ENCODE measurements at regions not wholly inside any gene's neighbourhood (a gene's known extent, or its start where the extent isn't known, plus 50 kb on each side); places are given as distances from the start of the nearest gene placed in this dataset.

DNA sequence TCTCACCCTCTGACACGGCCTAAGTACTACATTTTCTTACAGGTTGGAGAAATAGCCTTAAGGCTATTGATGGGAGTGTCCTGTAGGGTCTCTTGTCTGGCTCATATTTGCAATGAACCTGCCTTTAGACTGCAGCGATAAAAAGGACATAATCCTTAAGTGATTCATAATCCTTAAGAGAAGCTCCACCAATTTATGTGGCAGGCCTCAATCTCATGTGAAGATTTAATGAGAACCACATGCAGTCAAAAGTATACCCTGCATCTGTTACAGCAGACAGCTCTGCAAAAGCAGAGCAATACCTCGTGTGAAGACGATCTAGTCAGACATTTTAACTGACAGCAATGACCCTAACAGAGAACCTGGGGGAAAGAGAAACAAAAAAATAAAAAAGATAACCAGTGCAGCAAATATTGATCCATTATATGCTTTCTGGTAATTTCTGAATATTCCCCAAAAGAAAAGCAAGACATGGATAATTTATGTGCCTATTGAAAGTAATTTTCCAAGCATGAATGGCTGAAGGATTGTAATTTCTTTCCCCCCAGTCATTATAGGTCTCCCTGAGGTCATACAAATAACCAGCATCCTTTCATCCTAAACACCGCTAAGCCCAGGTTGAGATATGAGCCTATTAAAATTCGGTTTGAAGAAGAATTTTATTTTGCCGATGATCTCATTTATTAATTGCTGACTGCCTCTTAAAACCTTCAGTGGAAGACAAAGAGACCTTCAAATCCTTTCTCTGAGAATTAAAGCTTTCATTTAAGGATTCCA, 321.8 kb upstream of the NBEA start:
- peak in 1 of 6 donors; percentile 85 for DNase-seq (ENCODE audit: low read depth in 4 of 6, low spot score in 6 of 6)
- Histone ChIP-seq H3K4me3 (ENCODE audit: low read depth, low read length) (no peak overlapping the region), H3K9me3 (ENCODE audit: control insufficient read depth, insufficient read depth, low read length) (no peaks in the 10 kb centered on the region), H3K36me3 (ENCODE audit: control insufficient read depth, insufficient read depth, low read length) (no peaks in the 10 kb centered on the region), H3K27me3 (ENCODE audit: control insufficient read depth, insufficient read depth, low read length) (no peaks in the 10 kb centered on the region), H3K4me1 (ENCODE audit: control insufficient read depth, insufficient read depth, low read length) (no peaks in the 10 kb centered on the region), H3K27ac (ENCODE audit: low read depth, low read length) (no peak overlapping the region)
- 55% methylated on average over 2 of the region's 7 CpGs for WGBS (ENCODE audit: insufficient coverage)

DNA sequence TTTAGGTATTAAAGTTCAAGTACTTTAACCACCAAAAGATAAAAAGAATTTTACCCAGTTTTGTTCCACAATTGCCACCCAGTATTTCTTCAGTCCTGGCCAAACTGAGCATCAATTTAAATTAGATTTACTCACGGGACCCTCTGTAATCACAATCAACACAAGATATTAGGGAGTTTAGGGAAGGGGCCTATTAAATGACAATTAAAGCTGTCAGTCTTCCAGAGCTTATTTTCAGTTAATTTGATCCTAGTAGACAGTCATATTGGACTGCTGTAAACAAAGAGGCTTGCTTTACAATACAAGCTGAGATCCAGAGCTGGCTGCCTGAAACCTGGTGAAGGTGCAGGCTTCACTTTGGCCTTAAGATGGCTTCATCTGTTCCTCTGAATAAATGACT, 321.2 kb upstream of the NBEA start:
- peak in 1 of 6 donors; percentile 73 for DNase-seq (ENCODE audit: low read depth in 4 of 6, low spot score in 6 of 6)
- H3K9me3 ChIP-seq (ENCODE audit: control insufficient read depth, insufficient read depth, low read length): no peaks in the 10 kb centered on the region
- H3K4me3 ChIP-seq (ENCODE audit: low read depth, low read length): no peak overlapping the region
- no CpG with 5 or more reads among the region's 1 CpG for WGBS (ENCODE audit: insufficient coverage)
- H3K36me3 ChIP-seq (ENCODE audit: control insufficient read depth, insufficient read depth, low read length): no peaks in the 10 kb centered on the region
- no peaks in the 10 kb centered on the region for H3K27me3 ChIP-seq (ENCODE audit: control insufficient read depth, insufficient read depth, low read length)
- no peak overlapping the region for H3K27ac ChIP-seq (ENCODE audit: low read depth, low read length)
- no peaks in the 10 kb centered on the region for H3K4me1 ChIP-seq (ENCODE audit: control insufficient read depth, insufficient read depth, low read length)

GRCh38 chr13:34623331-34623730, 318.7 kb upstream of the NBEA start:
- Histone ChIP-seq H3K9me3 (ENCODE audit: control insufficient read depth, insufficient read depth, low read length) (no peaks in the 10 kb centered on the region), H3K27ac (ENCODE audit: low read depth, low read length) (no peak overlapping the region), H3K4me1 (ENCODE audit: control insufficient read depth, insufficient read depth, low read length) (no peaks in the 10 kb centered on the region), H3K4me3 (ENCODE audit: low read depth, low read length) (no peak overlapping the region), H3K27me3 (ENCODE audit: control insufficient read depth, insufficient read depth, low read length) (no peaks in the 10 kb centered on the region), H3K36me3 (ENCODE audit: control insufficient read depth, insufficient read depth, low read length) (no peaks in the 10 kb centered on the region)
- WGBS (ENCODE audit: insufficient coverage): 49% methylated on average over 2 of the region's 4 CpGs
- DNase-seq (ENCODE audit: low read depth in 4 of 6, low spot score in 6 of 6): no peak

DNA sequence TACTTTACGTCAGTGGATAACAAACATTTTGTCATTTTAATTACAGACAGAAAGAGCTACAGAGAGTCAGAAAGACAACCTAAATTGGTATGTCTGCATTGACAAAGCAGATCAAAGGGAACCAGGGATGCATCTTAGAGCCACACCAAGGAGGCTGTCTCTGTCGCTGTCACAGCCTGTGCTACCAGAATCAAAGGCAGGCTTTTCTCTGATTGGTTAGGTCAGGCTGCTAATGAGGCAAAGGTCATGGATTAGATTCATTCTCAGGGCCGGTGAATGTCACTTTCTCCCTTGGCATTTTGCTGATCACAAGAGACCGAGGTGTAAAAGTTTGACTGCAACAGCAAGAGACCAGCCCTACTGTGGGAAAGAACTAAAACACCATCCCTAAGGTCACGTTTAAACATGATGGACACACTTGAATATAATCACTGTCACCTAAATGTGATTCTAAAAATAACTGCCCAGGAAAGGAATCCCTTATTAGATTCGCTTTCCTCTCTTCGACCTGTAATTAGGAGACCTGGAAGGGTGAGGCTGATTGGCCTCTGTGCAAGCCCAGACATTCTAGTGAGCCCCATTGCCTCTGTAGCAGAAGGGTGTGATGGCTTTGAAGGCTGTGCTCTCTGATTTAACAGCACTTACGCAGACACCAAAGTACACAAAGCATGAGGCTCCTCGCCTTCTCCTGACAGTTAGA, 314.4 kb upstream of the NBEA start:
- Histone ChIP-seq H3K27me3 (ENCODE audit: control insufficient read depth, insufficient read depth, low read length) (no peaks in the 10 kb centered on the region), H3K27ac (ENCODE audit: low read depth, low read length) (no peak overlapping the region), H3K9me3 (ENCODE audit: control insufficient read depth, insufficient read depth, low read length) (no peaks in the 10 kb centered on the region), H3K36me3 (ENCODE audit: control insufficient read depth, insufficient read depth, low read length) (no peaks in the 10 kb centered on the region), H3K4me3 (ENCODE audit: low read depth, low read length) (no peak overlapping the region), H3K4me1 (ENCODE audit: control insufficient read depth, insufficient read depth, low read length) (no peaks in the 10 kb centered on the region)
- no peak for DNase-seq (ENCODE audit: low read depth in 4 of 6, low spot score in 6 of 6)
- WGBS (ENCODE audit: insufficient coverage): 50% methylated on average over 4 of the region's 9 CpGs

GRCh38 chr13:34628209-34628682, 313.8 kb upstream of the NBEA start:
- Histone ChIP-seq H3K4me3 (ENCODE audit: low read depth, low read length) (no peak overlapping the region), H3K27me3 (ENCODE audit: control insufficient read depth, insufficient read depth, low read length) (no peaks in the 10 kb centered on the region), H3K27ac (ENCODE audit: low read depth, low read length) (no peak overlapping the region), H3K4me1 (ENCODE audit: control insufficient read depth, insufficient read depth, low read length) (no peaks in the 10 kb centered on the region), H3K36me3 (ENCODE audit: control insufficient read depth, insufficient read depth, low read length) (no peaks in the 10 kb centered on the region), H3K9me3 (ENCODE audit: control insufficient read depth, insufficient read depth, low read length) (no peaks in the 10 kb centered on the region)
- DNase-seq (ENCODE audit: low read depth in 4 of 6, low spot score in 6 of 6): peak in 1 of 6 donors; percentile 41
- WGBS (ENCODE audit: insufficient coverage): no CpG with 5 or more reads among the region's 5 CpGs

DNA sequence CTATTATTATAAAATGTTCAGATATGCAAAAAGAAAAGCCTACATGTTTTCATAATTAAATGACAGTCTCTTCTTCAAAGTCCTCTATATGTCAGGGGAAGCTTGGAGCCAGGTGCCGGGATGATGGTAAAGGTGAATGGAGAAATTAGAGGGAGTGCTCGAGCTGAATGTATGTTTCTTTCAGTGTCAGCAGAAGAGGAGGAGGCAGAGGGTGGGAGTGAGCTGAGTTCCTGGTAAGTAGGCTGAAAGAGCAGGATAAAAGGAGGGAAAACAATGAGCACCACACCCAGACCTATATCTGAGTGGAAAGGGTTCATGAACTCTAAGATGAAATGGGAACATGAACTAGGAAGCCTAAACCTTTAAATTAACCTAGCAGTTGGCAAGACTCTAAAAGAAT, 307.6 kb upstream of the NBEA start:
- H3K4me1 ChIP-seq (ENCODE audit: control insufficient read depth, insufficient read depth, low read length): no peaks in the 10 kb centered on the region
- H3K27ac ChIP-seq (ENCODE audit: low read depth, low read length): no peak overlapping the region
- no peak for DNase-seq (ENCODE audit: low read depth in 4 of 6, low spot score in 6 of 6)
- no peaks in the 10 kb centered on the region for H3K27me3 ChIP-seq (ENCODE audit: control insufficient read depth, insufficient read depth, low read length)
- H3K4me3 ChIP-seq (ENCODE audit: low read depth, low read length): no peak overlapping the region
- no peaks in the 10 kb centered on the region for H3K36me3 ChIP-seq (ENCODE audit: control insufficient read depth, insufficient read depth, low read length)
- 74% methylated on average over 2 of the region's 2 CpGs for WGBS (ENCODE audit: insufficient coverage)
- H3K9me3 ChIP-seq (ENCODE audit: control insufficient read depth, insufficient read depth, low read length): no peaks in the 10 kb centered on the region

- Histone ChIP-seq H3K27me3 (ENCODE audit: control insufficient read depth, insufficient read depth, low read length) (no peaks in the 10 kb centered on the region), H3K36me3 (ENCODE audit: control insufficient read depth, insufficient read depth, low read length) (no peaks in the 10 kb centered on the region), H3K4me3 (ENCODE audit: low read depth, low read length) (no peak overlapping the region), H3K27ac (ENCODE audit: low read depth, low read length) (no peak overlapping the region), H3K9me3 (ENCODE audit: control insufficient read depth, insufficient read depth, low read length) (no peaks in the 10 kb centered on the region), H3K4me1 (ENCODE audit: control insufficient read depth, insufficient read depth, low read length) (no peaks in the 10 kb centered on the region)
- DNase-seq (ENCODE audit: low read depth in 4 of 6, low spot score in 6 of 6): peak in 2 of 6 donors; percentile 58 to 73
- 73% methylated on average over 1 of the region's 1 CpG for WGBS (ENCODE audit: insufficient coverage)
Observed at GRCh38 chr13:34637138-34637537, 304.9 kb upstream of the NBEA start.

GRCh38 chr13:34637636-34638035, 304.4 kb upstream of the NBEA start:
- peak in 1 of 6 donors; percentile 54 for DNase-seq (ENCODE audit: low read depth in 4 of 6, low spot score in 6 of 6)
- Histone ChIP-seq H3K27me3 (ENCODE audit: control insufficient read depth, insufficient read depth, low read length) (no peaks in the 10 kb centered on the region), H3K9me3 (ENCODE audit: control insufficient read depth, insufficient read depth, low read length) (no peaks in the 10 kb centered on the region), H3K4me1 (ENCODE audit: control insufficient read depth, insufficient read depth, low read length) (no peaks in the 10 kb centered on the region), H3K4me3 (ENCODE audit: low read depth, low read length) (no peak overlapping the region), H3K27ac (ENCODE audit: low read depth, low read length) (no peak overlapping the region), H3K36me3 (ENCODE audit: control insufficient read depth, insufficient read depth, low read length) (no peaks in the 10 kb centered on the region)
- no CpG with 5 or more reads among the region's 2 CpGs for WGBS (ENCODE audit: insufficient coverage)

DNA sequence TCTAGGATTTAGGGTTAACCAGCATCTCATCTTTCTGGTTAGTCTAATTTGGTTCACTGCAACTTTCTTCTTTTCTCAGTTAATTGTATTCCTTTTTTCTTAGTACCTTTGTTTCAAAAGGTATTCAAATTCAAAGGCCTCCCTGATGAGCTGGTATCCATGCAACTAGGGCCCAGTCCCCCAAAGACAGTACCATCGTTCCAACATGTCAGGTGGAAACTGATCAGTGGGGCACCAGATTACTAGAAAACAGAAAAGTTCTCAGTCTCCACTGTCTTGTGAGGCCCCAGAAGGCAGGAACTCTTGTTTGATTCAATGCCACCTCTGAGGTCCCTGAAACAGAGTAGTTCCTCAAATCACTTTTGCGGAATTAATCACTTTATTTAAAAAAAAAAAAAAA, 303.2 kb upstream of the NBEA start:
- WGBS (ENCODE audit: insufficient coverage): 30% methylated on average over 1 of the region's 2 CpGs
- no peak for DNase-seq (ENCODE audit: low read depth in 4 of 6, low spot score in 6 of 6)
- Histone ChIP-seq H3K4me1 (ENCODE audit: control insufficient read depth, insufficient read depth, low read length) (no peaks in the 10 kb centered on the region), H3K36me3 (ENCODE audit: control insufficient read depth, insufficient read depth, low read length) (no peaks in the 10 kb centered on the region), H3K27me3 (ENCODE audit: control insufficient read depth, insufficient read depth, low read length) (no peaks in the 10 kb centered on the region), H3K4me3 (ENCODE audit: low read depth, low read length) (no peak overlapping the region), H3K27ac (ENCODE audit: low read depth, low read length) (no peak overlapping the region), H3K9me3 (ENCODE audit: control insufficient read depth, insufficient read depth, low read length) (no peaks in the 10 kb centered on the region)

All from spinal cord (tissue), 9 donors.